ENCODE measurements at regions not wholly inside any gene's neighbourhood (a gene's known extent, or its start where the extent isn't known, plus 50 kb on each side); places are given as distances from the start of the nearest gene placed in this dataset.
A peak's percentile ranks its signal among the peaks of the same experiment; 100 is the strongest.
"Not testable (repeated sequence)": the region's sequence is repeated elsewhere in the genome, so short reads cannot be mapped to it uniquely, and the experiment has no call there.

DNA sequence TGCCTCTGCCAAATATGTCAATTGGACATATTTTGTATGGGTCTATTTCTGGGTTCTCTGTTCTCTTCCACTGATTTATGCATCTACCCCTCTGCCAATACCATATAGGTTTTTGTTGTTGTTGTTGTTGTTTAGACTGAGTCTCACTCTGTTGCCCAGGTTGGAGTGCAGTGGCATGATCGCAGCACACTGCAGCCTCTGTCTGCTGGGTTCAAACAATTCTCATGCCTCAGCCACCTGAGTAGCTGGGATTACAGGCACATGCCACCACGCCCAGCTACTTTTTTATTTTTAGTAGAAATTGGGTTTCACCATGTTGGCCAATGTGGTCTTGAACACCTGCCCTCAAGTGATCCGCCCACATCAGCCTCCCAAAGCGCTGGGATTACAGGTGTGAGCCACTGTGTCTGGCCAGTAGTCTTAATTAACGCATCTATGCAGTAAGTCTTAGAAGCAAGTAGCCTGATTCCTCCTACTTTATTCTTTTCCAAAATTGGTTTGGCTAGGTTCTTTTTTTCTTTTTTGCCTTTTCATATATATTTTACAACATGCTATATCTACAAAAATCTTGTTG, 103.5 kb downstream of the PRR15 start:
- not testable (repeated sequence) for H3K9me3 ChIP-seq (ENCODE audit: control insufficient read depth, insufficient read depth, low read length); H3K36me3 ChIP-seq (ENCODE audit: insufficient read depth, low read length); H3K9ac ChIP-seq (ENCODE audit: low read depth, low read length); H3K4me1 ChIP-seq (ENCODE audit: insufficient read depth, low read length)

DNA sequence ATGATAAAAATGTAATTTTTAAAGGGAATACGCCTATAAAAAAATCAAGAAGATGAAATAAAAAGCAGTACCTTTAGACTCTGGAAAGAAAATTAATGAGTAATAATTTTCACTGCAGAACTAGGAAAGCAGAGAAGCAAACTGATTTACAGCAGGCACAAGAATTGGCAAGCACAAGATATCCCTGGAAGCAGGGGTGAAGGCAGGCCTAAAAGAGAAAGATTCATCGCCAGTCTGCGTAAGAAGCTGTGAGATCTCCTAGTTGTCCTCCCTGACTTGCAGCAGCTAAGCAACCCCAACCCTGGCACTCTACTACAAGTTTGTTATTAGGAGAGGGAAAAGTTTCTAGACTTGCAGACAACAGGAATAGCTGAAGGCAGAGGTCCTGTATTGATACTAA, 107.7 kb downstream of the PRR15 start:
- H3K4me1 ChIP-seq (ENCODE audit: insufficient read depth, low read length); H3K36me3 ChIP-seq (ENCODE audit: insufficient read depth, low read length); H3K9ac ChIP-seq (ENCODE audit: low read depth, low read length); H3K9me3 ChIP-seq (ENCODE audit: control insufficient read depth, insufficient read depth, low read length): not testable (repeated sequence)

DNA sequence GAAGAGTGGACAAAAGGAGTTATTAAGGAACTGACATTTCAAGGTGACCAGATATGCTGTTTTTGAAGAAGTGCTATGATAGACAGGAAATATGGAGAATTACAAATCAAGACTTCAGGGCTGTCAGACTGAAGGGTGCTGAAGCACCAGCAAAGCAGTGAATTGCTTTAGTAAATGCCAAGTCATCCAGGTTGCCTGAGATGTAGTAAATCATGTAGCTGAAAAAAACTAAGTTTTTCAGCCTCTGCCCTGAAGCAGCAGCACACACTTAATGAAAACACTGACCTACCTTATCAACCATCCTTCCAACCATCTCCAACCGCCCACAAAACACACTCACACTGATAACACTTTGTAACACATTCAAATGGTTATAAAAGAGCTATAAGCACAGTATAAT, 110.0 kb downstream of the PRR15 start:
- not testable (repeated sequence) for H3K9ac ChIP-seq (ENCODE audit: low read depth, low read length); H3K36me3 ChIP-seq (ENCODE audit: insufficient read depth, low read length); H3K9me3 ChIP-seq (ENCODE audit: control insufficient read depth, insufficient read depth, low read length); H3K4me1 ChIP-seq (ENCODE audit: insufficient read depth, low read length)

DNA sequence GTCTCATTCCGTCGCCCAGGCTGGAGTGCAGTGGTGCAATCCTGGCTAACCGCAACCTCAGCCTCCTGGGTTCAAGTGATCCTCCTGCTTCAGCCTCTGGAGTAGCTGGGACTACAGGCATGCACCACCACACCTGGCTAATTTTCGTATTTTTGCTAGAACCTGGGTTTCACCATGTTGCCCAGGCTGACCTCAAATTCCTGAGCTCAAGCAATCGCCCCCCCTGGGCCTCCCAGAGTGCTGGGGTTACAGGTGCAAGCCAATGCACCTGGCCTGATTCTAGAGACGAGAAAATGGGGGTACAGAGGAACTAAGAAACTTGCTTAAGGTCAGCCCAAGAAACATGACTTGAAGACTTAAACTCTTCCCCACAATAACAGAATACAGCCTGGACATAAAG, 111.0 kb downstream of the PRR15 start:
- not testable (repeated sequence) for H3K9me3 ChIP-seq (ENCODE audit: control insufficient read depth, insufficient read depth, low read length); H3K36me3 ChIP-seq (ENCODE audit: insufficient read depth, low read length); H3K9ac ChIP-seq (ENCODE audit: low read depth, low read length); H3K4me1 ChIP-seq (ENCODE audit: insufficient read depth, low read length)

DNA sequence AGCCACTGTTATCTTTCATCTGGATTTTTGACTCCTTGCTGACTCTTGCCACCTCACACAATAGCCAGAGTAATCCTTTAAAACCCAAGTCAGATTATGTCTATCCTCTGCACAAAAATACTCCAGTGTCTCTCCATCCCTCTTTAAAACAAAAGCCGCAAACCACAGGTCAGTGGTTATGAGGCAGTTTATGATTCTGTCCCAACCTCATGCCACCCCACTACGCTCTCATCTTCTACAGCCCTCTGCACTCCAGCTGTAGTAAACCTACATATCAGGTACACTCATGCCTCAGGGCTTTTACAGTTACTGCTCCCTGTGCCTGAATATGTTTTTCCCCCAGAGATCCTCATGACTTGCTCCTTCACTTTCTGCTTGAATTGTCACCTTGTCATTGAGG, 113.6 kb downstream of the PRR15 start:
- not testable (repeated sequence) for H3K4me1 ChIP-seq (ENCODE audit: insufficient read depth, low read length); H3K36me3 ChIP-seq (ENCODE audit: insufficient read depth, low read length); H3K9me3 ChIP-seq (ENCODE audit: control insufficient read depth, insufficient read depth, low read length)

DNA sequence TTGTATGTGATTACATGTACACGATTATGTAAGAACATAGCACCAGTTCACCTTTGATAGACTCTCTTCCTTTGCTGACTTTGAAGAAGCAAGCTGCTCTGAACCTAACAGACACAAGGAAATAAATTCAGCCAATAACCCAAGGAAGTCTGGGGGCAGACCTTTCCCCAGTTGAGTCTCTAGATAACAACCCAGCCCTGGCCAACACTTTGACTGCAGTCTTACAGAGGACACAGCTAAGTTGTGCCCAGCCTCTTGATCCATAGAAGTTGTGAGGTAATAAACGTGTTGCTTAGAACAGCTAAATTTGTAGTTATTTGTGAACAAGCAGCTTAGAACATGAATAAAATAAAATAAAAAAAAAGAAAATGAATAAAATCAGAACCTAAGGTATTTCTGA, 116.3 kb downstream of the PRR15 start:
- not testable (repeated sequence) for H3K4me1 ChIP-seq (ENCODE audit: insufficient read depth, low read length)

More for the DNA sequence above, 113.6 kb downstream of the PRR15 start:
- not testable (repeated sequence) for H3K9ac ChIP-seq (ENCODE audit: low read depth, low read length)

DNA sequence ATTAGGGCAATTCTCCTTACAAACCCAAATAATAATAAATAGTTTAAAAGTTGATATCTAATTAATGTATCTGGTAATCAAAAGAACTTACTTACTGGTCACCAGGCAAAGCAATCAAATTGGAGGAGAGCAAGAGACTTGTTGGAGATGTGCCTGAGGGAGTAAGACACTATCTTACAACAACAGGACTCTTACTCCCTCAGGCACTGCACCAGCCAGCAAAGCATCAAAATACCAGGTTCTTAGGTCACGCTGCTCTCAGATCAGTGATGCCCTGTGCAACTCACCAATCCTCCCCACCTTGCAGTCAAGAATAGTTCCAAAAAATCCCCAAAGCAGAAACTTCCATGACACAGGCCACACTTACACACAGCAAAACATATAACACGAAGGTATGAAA, 117.0 kb downstream of the PRR15 start:
- H3K9ac ChIP-seq (ENCODE audit: low read depth, low read length); H3K36me3 ChIP-seq (ENCODE audit: insufficient read depth, low read length); H3K9me3 ChIP-seq (ENCODE audit: control insufficient read depth, insufficient read depth, low read length); H3K4me1 ChIP-seq (ENCODE audit: insufficient read depth, low read length): not testable (repeated sequence)

More for the DNA sequence above, 116.3 kb downstream of the PRR15 start:
- not testable (repeated sequence) for H3K9ac ChIP-seq (ENCODE audit: low read depth, low read length); H3K9me3 ChIP-seq (ENCODE audit: control insufficient read depth, insufficient read depth, low read length); H3K36me3 ChIP-seq (ENCODE audit: insufficient read depth, low read length)

DNA sequence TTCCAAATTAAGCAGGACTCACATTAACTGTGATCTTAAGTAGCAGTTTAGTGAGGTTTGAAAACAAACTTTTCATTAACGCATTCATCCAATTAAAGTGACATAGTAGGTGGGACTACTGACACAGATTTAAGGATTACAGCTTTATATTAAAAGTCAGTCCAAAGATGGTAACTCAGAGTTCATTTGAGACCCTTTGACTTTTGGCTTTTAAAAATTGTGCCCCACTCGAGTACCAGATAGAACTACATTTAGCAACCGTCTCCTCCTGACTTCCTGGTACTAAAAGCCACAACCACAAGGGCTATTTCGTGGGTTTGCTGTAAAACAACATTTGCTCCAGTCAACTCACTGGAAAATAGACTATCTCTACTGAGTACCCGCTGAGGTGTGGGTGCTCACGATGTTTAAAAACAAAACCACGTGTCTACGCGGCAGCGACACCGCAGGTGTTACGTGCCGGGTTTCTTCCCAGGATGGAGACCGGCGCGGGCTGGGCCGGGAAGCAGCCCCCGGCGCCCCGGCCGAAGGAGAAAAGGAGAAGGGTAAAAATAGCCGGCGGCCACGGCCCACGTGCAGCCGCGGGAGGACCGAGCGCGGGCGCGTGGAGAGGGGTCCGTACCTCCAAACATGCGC, 120.6 kb downstream of the PRR15 start:
- H3K9ac ChIP-seq (ENCODE audit: low read depth, low read length), result peak overlapping the region; percentile 52; the same call in 1 of the 2 replicates
- H3K4me1 ChIP-seq (ENCODE audit: insufficient read depth, low read length); H3K36me3 ChIP-seq (ENCODE audit: insufficient read depth, low read length); H3K9me3 ChIP-seq (ENCODE audit: control insufficient read depth, insufficient read depth, low read length): not testable (repeated sequence)

DNA sequence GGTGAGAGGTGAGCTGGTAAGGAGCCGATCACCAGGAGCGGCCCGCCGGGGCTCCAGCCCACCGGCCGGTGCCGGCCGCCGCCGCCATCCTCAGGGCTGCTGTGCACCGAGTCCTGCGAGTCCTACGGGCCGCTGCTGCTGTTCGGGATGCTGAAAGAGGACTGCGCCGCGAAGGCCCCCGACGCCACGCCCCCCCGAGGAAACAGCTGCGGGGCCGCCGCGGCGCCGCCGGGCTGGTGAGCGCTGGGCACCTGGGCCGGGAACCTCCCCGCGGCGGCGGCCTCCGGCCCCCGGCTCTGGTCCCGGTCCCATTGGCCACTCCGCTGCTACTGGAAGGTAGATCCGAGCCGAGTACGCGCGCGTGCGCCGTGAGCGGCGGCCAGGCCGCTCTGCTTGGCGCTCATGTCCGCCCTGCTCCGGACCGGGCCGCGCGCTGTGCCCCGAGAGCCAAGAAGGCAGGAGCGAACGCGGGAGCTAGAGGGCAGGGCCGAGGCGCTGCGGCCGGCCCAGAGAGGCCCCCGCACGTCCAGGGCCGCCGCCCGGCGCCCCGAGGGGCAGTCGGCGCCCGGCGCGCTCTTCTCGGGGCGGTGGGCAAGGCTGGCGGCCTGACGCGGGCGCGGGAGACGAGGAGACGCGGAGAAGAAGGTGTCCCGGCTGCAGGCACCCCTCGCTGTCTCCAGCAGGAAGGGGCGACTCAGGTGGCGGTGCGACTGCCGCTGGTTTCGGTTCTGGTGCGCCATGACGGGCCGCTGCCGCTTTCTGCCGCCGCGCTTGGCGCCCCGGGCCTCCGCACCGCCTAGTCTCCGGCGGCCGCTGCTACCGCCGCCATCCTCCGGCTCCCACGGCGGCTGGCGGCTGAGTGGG, 121.3 kb upstream of the WIPF3 start:
- H3K4me1 ChIP-seq (ENCODE audit: insufficient read depth, low read length), result no peaks in the 10 kb centered on the region
- H3K9me3 ChIP-seq (ENCODE audit: control insufficient read depth, insufficient read depth, low read length), result no peaks in the 10 kb centered on the region
- H3K9ac ChIP-seq (ENCODE audit: low read depth, low read length), result peak overlapping the region; percentile 52
- no peaks in the 10 kb centered on the region for H3K36me3 ChIP-seq (ENCODE audit: insufficient read depth, low read length)

DNA sequence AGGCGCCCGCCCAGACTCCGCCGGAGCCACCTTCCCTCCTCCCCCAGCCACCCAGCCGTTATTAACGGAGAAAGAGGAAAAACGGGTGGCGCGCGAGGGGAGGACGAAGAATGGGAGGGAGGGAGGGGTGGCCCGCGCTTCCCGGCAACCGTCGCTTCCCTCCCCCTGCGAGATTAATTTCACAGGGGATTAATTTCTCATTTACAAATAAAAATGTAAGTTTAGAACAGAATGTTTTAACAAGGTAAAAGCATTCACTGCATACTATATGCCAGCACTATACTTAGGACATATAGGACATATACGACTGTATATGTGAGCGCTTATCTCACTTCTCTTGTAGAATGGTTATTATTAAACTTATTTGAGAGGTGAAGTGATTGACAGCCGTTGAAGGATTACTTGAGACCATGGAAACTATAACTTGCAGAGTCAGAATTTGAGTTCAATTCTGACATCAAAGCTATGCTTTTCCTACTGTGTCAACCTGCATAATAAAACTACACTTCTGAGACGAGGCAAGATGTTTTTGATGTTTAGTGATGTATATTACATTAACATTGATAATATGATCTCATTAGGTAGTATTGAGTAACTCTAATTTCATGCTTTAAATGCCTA, 120.5 kb upstream of the WIPF3 start:
- peak overlapping the region; percentile 52; the same call in 1 of the 2 replicates for H3K9ac ChIP-seq (ENCODE audit: low read depth, low read length)
- not testable (repeated sequence) for H3K36me3 ChIP-seq (ENCODE audit: insufficient read depth, low read length); H3K4me1 ChIP-seq (ENCODE audit: insufficient read depth, low read length); H3K9me3 ChIP-seq (ENCODE audit: control insufficient read depth, insufficient read depth, low read length)

DNA sequence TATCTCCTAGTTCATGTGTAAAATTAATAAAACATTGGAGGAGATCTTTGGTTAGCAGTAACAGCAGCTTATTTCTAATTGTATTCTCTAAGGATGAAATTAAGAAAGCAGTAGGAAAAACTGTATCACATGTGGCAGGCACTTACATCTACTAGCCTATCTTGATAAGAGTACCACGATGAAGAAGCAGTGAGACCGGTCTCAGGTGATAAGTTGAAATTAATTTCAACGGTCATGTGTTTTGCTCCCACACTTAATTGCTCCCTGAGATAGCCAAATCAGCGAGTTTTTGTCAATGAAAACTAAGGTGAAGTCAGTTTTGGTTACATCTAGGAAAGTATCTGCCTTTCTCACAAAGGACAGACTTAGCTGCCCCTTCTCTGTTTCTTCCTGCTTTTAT, 115.8 kb upstream of the WIPF3 start:
- H3K9me3 ChIP-seq (ENCODE audit: control insufficient read depth, insufficient read depth, low read length); H3K36me3 ChIP-seq (ENCODE audit: insufficient read depth, low read length); H3K9ac ChIP-seq (ENCODE audit: low read depth, low read length); H3K4me1 ChIP-seq (ENCODE audit: insufficient read depth, low read length): not testable (repeated sequence)

DNA sequence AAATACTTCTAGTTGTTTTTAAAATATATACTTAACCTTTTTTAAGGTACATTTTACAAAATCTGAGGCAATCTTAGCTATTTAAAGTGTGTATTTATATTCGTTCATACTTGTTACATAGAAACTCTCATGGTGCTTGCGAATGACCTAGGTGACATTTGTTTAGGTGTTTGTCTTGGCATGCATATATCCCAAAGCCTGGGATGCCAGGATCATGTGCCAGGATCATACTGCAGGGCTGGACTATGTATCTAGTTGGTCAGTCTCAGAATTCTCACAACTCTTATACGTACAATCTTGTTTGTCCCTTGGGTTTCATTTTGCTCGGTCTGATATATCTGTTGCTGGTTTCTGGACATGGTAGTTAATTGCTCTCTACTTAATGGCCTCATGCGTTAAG, 109.9 kb upstream of the WIPF3 start:
- H3K4me1 ChIP-seq (ENCODE audit: insufficient read depth, low read length); H3K9me3 ChIP-seq (ENCODE audit: control insufficient read depth, insufficient read depth, low read length); H3K36me3 ChIP-seq (ENCODE audit: insufficient read depth, low read length); H3K9ac ChIP-seq (ENCODE audit: low read depth, low read length): not testable (repeated sequence)

DNA sequence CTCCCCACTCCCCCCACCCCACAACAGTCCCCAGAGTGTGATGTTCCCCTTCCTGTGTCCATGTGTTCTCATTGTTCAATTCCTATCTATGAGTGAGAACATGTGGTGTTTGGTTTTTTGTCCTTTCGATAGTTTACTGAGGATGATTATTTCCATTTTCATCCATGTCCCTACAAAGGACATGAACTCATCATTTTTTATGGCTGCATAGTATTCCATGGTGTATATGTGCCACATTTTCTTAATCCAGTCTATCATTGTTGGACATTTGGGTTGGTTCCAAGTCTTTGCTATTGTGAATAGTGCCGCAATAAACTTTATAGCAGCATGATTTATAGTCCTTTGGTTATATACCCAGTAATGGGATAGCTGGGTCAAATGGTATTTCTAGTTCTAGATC, 106.6 kb upstream of the WIPF3 start:
- H3K9me3 ChIP-seq (ENCODE audit: control insufficient read depth, insufficient read depth, low read length); H3K9ac ChIP-seq (ENCODE audit: low read depth, low read length); H3K4me1 ChIP-seq (ENCODE audit: insufficient read depth, low read length); H3K36me3 ChIP-seq (ENCODE audit: insufficient read depth, low read length): not testable (repeated sequence)

DNA sequence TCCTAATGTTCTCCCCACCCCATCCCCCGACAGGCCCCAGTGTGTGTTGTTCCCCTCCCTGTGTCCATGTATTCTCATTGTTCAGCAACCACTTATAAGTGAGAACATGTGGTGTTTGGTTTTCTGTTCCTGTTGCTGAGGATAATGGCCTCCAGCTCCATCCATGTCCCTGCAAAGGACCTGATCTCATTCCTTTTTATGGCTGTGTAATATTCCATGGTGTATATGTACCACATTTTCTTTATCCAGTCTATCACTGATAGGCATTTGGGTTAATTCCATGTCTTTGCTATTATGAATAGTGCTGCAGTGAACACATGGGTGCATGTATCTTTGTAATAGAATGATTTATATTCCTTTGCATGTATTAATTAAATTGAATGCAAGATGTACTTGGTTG, 104.8 kb upstream of the WIPF3 start:
- H3K36me3 ChIP-seq (ENCODE audit: insufficient read depth, low read length); H3K9ac ChIP-seq (ENCODE audit: low read depth, low read length); H3K9me3 ChIP-seq (ENCODE audit: control insufficient read depth, insufficient read depth, low read length); H3K4me1 ChIP-seq (ENCODE audit: insufficient read depth, low read length): not testable (repeated sequence)

DNA sequence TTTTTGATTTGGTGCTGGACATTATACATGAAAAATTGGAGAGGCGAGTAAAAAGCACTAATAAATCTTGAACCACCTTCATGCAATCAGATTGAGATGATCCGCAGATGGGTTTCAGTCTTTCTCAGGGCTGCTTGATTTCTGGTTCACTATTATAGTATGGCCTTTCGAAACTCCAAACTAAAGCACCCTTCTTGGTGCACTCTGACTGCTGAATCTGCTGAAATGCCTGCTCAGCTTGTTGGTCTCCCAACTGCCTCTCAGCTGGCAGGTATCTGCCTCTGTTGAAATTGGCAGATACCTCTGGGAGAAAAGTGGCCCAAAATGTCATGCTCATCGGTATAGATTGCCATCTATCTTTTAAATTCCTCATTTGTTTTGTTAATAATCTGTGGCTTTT, 102.5 kb upstream of the WIPF3 start:
- H3K36me3 ChIP-seq (ENCODE audit: insufficient read depth, low read length); H3K9me3 ChIP-seq (ENCODE audit: control insufficient read depth, insufficient read depth, low read length); H3K4me1 ChIP-seq (ENCODE audit: insufficient read depth, low read length); H3K9ac ChIP-seq (ENCODE audit: low read depth, low read length): not testable (repeated sequence)
